Lower lobe of right lung (tissue), 2 donors: ENCODE measurements at regions not wholly inside any gene's neighbourhood (a gene's known extent, or its start where the extent isn't known, plus 50 kb on each side); places are given as distances from the start of the nearest gene placed in this dataset.
"Not testable (repeated sequence)": the region's sequence is repeated elsewhere in the genome, so short reads cannot be mapped to it uniquely, and the experiment has no call there.

ENCODE experiments used
- ATAC-seq, 2 donors: fragments of 200-7000 bp; cut with Tn5 transposase; one replicate each; pipeline ENCODE4 v1.9.1; 2020 to 2022; ENCODE audit warnings: mild to moderate bottlenecking in 2 of 2, moderate library complexity in 2 of 2
- DNase-seq: peaks from one replicate; pipeline ENCODE4 v3.0.0-alpha.2; 2020
- H3K27ac ChIP-seq: fragments of 200-600 bp; one replicate; pipeline ENCODE4 v1.8.0; 2022
- H3K27me3 ChIP-seq: fragments of 200-600 bp; one replicate; pipeline ENCODE4 v1.8.0; 2022; ENCODE audit warnings: low read depth
- H3K36me3 ChIP-seq: fragments of 200-600 bp; one replicate; pipeline ENCODE4 v1.8.0; 2022; ENCODE audit warnings: mild to moderate bottlenecking
- H3K4me1 ChIP-seq: fragments of 200-600 bp; one replicate; pipeline ENCODE4 v1.8.0; 2022
- H3K4me3 ChIP-seq: fragments of 200-600 bp; one replicate; pipeline ENCODE4 v1.8.0; 2022; ENCODE audit warnings: mild to moderate bottlenecking
- H3K9me3 ChIP-seq: fragments of 200-600 bp; one replicate; pipeline ENCODE4 v1.8.0; 2022
- intact Hi-C: fragments of 100-400 bp; cut with DNase I; formaldehyde crosslinking; loops from one replicate; pipeline ENCODE4 v1.11.0; 2022
- donor health status: DM: no; HTN: yes; CAD: no; lungs with severe emphysema.

DNA sequence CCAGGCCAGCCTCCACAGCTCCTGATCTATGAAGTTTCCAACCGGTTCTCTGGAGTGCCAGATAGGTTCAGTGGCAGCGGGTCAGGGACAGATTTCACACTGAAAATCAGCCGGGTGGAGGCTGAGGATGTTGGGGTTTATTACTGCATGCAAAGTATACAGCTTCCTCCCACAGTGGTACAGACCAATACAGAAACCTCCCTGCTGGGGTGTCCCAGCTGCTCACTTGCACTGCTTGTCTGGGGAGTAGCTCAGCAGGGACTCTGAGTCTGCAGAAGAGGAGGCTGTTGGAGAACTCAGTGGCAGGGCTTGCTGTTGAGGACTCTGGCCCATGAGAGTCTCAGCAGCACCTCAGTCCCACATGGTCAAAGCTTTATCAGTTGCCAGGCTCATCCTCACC, 1256.6 kb downstream of the RPIA start:
- ATAC-seq, H3K4me3 ChIP-seq, H3K4me1 ChIP-seq, intact Hi-C loops, H3K27me3 ChIP-seq, H3K36me3 ChIP-seq, H3K9me3 ChIP-seq, DNase-seq, H3K27ac ChIP-seq: not testable (repeated sequence)

- ATAC-seq, intact Hi-C loops, H3K4me3 ChIP-seq, H3K9me3 ChIP-seq, H3K27ac ChIP-seq, H3K27me3 ChIP-seq, H3K4me1 ChIP-seq, DNase-seq, H3K36me3 ChIP-seq: not testable (repeated sequence)
Measured at GRCh38 chr2:89950807-89951206, 1259.3 kb downstream of the RPIA start.

- H3K36me3 ChIP-seq, H3K4me3 ChIP-seq, H3K27ac ChIP-seq, H3K27me3 ChIP-seq, ATAC-seq, intact Hi-C loops, DNase-seq, H3K9me3 ChIP-seq, H3K4me1 ChIP-seq: not testable (repeated sequence)
Measured at GRCh38 chr2:89957236-89957635, 1265.8 kb downstream of the RPIA start.

DNA sequence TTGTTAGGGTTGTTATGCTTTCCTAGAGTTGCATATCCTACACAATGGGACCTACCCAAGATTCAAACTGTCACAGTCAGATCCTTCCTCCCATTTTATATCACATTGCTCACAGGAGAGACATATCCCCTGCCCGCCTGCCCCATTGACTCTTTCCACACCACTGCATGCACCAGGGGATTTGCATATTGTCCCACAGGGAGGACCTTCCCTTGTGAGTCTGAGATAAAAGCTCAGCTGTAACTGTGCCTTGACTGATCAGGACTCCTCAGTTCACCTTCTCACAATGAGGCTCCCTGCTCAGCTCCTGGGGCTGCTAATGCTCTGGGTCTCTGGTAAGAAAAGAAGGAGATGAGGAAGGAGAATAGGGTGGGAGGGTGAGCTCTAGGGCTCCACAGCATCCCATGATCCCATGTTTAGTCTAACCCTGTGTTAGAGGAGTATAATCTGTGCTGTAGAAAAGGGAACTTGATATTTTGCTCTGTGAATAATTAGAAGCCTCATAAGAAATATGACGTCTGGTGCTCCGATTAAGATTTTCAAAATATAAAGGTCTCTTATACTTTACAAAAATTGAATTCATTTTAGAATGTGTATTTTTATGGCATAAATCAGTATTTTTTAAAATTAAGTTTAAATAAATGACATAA, 1268.4 kb downstream of the RPIA start:
- ATAC-seq, H3K9me3 ChIP-seq, intact Hi-C loops, H3K4me1 ChIP-seq, H3K36me3 ChIP-seq, H3K27ac ChIP-seq, H3K4me3 ChIP-seq, H3K27me3 ChIP-seq, DNase-seq: not testable (repeated sequence)

DNA sequence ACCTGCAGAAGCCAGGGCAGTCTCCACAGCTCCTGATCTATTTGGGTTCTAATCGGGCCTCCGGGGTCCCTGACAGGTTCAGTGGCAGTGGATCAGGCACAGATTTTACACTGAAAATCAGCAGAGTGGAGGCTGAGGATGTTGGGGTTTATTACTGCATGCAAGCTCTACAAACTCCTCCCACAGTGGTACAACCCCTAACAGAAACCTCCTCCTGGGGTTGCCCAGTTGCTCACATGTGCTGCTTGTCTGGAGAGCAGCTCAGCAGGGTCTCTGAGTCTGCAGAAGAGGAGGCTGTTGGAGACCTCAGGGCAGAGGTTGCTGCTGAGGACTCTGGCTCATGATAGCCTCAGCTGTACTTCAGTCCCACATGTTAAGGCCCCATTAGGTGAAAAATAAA, 1269.1 kb downstream of the RPIA start:
- H3K4me3 ChIP-seq, H3K4me1 ChIP-seq, H3K27me3 ChIP-seq, ATAC-seq, H3K36me3 ChIP-seq, DNase-seq, H3K27ac ChIP-seq, H3K9me3 ChIP-seq, intact Hi-C loops: not testable (repeated sequence)

- H3K4me1 ChIP-seq, ATAC-seq, intact Hi-C loops, DNase-seq, H3K27ac ChIP-seq, H3K9me3 ChIP-seq, H3K36me3 ChIP-seq, H3K27me3 ChIP-seq, H3K4me3 ChIP-seq: not testable (repeated sequence)
Measured at GRCh38 chr2:89968567-89968966, 1277.1 kb downstream of the RPIA start.

GRCh38 chr2:89969190-89969589, 1277.7 kb downstream of the RPIA start:
- H3K4me3 ChIP-seq, H3K27me3 ChIP-seq, H3K9me3 ChIP-seq, ATAC-seq, H3K36me3 ChIP-seq, H3K4me1 ChIP-seq, H3K27ac ChIP-seq, intact Hi-C loops, DNase-seq: not testable (repeated sequence)

DNA sequence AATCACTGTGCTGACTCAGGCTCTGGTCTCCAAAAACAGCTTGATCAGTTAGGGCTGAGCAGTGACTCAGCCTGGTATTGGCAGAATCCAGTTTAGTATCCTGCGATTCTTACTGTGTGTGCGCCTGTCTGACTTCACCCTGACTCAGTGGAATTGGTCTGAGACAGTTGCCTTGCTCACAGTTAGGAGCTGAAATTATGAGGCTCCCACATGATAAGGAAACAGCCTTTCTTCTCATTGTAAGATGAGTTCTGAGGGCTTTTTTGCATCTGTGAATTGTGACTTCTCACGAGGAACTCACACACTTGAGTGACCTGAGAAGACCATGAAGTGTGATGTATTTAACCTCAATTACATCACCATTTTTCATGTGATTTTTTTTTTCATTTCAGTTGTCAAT, 1282.4 kb downstream of the RPIA start:
- DNase-seq, H3K4me3 ChIP-seq, H3K9me3 ChIP-seq, H3K27ac ChIP-seq, H3K4me1 ChIP-seq, H3K36me3 ChIP-seq, ATAC-seq, H3K27me3 ChIP-seq, intact Hi-C loops: not testable (repeated sequence)

DNA sequence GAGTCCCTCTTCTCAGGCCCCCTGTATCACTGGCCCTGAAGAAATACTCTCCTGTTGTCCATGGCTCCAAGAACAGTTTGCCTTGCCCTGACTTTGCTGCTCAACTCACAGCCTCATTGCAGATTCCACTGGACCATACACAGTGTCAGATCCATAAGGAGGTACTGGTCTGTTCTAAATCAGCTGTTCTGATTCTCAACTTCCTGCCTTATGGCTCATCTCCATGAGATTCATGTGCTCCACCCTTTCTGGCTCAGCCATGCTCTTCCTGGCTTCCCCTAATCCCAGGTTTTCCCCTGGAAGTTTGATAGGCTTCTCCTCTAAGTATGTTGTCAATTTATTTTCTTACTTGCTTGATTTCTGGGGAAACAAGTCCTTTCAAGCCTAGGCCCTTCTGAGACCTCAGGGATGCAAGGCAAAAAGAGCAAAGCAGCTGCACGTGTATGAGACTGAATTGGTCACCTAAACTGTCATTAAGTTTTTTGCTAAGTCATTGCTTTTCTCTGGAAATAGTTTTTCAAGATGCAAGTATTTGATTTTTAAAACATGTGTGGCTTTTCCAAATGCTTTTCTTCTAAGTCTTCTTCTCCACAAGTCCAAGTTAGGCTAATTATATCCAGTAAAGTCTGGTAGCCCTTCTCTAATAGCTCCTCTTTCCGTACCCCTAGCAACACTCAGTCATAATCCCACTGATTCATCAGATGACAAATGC, 1288.5 kb downstream of the RPIA start:
- H3K36me3 ChIP-seq, DNase-seq, H3K27ac ChIP-seq, H3K9me3 ChIP-seq, H3K27me3 ChIP-seq, intact Hi-C loops, H3K4me3 ChIP-seq, H3K4me1 ChIP-seq, ATAC-seq: not testable (repeated sequence)

DNA sequence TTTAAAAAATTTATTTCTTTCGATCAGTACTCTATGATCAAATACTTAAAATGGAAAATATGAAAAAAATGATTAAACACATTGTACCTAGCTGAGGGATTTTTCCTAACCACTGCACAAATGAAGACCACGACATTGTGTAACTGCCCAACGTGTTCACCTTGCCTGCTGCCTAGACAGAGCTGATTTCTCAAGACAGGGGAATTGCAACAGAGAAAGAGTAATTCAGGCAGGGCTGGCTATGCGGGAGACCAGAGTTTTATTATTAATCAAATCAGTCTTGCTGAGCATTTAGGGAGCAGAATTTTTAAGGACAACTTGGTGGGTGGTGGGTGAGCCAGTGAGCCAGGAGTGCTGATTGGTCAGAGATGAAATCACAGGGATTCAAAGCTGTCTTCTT, 1290.8 kb downstream of the RPIA start:
- H3K27me3 ChIP-seq, H3K36me3 ChIP-seq, intact Hi-C loops, ATAC-seq, H3K27ac ChIP-seq, H3K4me3 ChIP-seq, H3K4me1 ChIP-seq, H3K9me3 ChIP-seq, DNase-seq: not testable (repeated sequence)

GRCh38 chr2:89985650-89986049, 1294.2 kb downstream of the RPIA start:
- H3K27ac ChIP-seq = not testable (repeated sequence)

DNA sequence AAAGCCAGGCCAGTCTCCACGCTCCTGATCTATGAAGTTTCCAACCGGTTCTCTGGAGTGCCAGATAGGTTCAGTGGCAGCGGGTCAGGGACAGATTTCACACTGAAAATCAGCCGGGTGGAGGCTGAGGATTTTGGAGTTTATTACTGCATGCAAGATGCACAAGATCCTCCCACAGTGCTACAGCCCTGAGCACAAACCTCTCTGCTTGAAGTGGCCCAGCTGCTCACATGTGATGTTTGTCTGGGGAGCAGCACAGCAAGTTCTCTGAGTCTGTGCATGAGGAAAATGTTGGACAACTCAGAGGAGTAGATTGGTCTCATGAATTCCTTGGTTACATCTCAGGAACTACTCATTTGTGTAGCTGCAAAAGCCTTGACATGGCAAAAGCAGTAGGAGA, 1295.1 kb downstream of the RPIA start:
- H3K4me3 ChIP-seq, H3K27ac ChIP-seq, H3K9me3 ChIP-seq, intact Hi-C loops, ATAC-seq, DNase-seq, H3K4me1 ChIP-seq, H3K36me3 ChIP-seq, H3K27me3 ChIP-seq: not testable (repeated sequence)

More at GRCh38 chr2:89985650-89986049, 1294.2 kb downstream of the RPIA start:
- H3K27me3 ChIP-seq, H3K9me3 ChIP-seq, H3K4me3 ChIP-seq, intact Hi-C loops, H3K36me3 ChIP-seq, ATAC-seq, H3K4me1 ChIP-seq, DNase-seq: not testable (repeated sequence)

- H3K27ac ChIP-seq, H3K4me3 ChIP-seq, H3K4me1 ChIP-seq, intact Hi-C loops, H3K9me3 ChIP-seq, DNase-seq, H3K36me3 ChIP-seq, ATAC-seq, H3K27me3 ChIP-seq: not testable (repeated sequence)
Measured at GRCh38 chr2:89996779-89997178, 1305.3 kb downstream of the RPIA start.

GRCh38 chr2:90004553-90004952, 1313.1 kb downstream of the RPIA start:
- H3K27me3 ChIP-seq, ATAC-seq, H3K4me3 ChIP-seq, intact Hi-C loops, DNase-seq, H3K4me1 ChIP-seq, H3K27ac ChIP-seq, H3K36me3 ChIP-seq, H3K9me3 ChIP-seq: not testable (repeated sequence)
